ENCODE measurements at regions not wholly inside any gene's neighbourhood (a gene's known extent, or its start where the extent isn't known, plus 50 kb on each side); places are given as distances from the start of the nearest gene placed in this dataset.
"Not testable (repeated sequence)": the region's sequence is repeated elsewhere in the genome, so short reads cannot be mapped to it uniquely, and the experiment has no call there.

- DNase-seq = no peak
Measured at GRCh38 chr18:61676773-61677434, 215.9 kb downstream of the RNF152 start.

- no peak for DNase-seq
Measured at GRCh38 chr18:61669320-61669719, 223.5 kb downstream of the RNF152 start.

GRCh38 chr18:61666876-61667590 lies 225.8 kb downstream of the RNF152 start:
- no peak for DNase-seq

GRCh38 chr18:61664419-61665084 lies 228.3 kb downstream of the RNF152 start:
- DNase-seq = no peak

GRCh38 chr18:61662726-61663125 lies 230.1 kb downstream of the RNF152 start:
- no peak for DNase-seq

- DNase-seq = no peak
Measured at GRCh38 chr18:61658431-61658830, 234.4 kb downstream of the RNF152 start.

- DNase-seq = no peak
Measured at GRCh38 chr18:61657066-61657732, 235.6 kb downstream of the RNF152 start.

- no peak for DNase-seq
Measured at GRCh38 chr18:61655630-61656029, 237.2 kb downstream of the RNF152 start.

- no peak for DNase-seq
Measured at GRCh38 chr18:61653823-61654551, 238.8 kb downstream of the RNF152 start.

GRCh38 chr18:61651880-61652268 lies 240.9 kb downstream of the RNF152 start:
- no peak for DNase-seq

GRCh38 chr18:61651145-61651879 lies 241.5 kb downstream of the RNF152 start:
- DNase-seq = no peak

GRCh38 chr18:61643884-61644647 lies 248.7 kb downstream of the RNF152 start:
- no peak for DNase-seq

- DNase-seq = no peak
Measured at GRCh38 chr18:61639886-61640285, 252.9 kb downstream of the RNF152 start.

GRCh38 chr18:61637905-61638595 lies 254.8 kb downstream of the RNF152 start:
- DNase-seq = no peak

GRCh38 chr18:61637319-61637718 lies 255.5 kb downstream of the RNF152 start:
- DNase-seq = no peak

- DNase-seq = peak; percentile 39
Measured at GRCh38 chr18:61635901-61636528, 256.8 kb downstream of the RNF152 start.

GRCh38 chr18:61628085-61628484 lies 264.7 kb downstream of the RNF152 start:
- DNase-seq = no peak

GRCh38 chr18:61624631-61625030 lies 268.2 kb downstream of the RNF152 start:
- DNase-seq = not testable (repeated sequence)

GRCh38 chr18:61619783-61620182 lies 273.0 kb downstream of the RNF152 start:
- no peak for DNase-seq

- no peak for DNase-seq
Measured at GRCh38 chr18:61618816-61619215, 274.0 kb downstream of the RNF152 start.

All from activated T-cell treated with anti-CD3 and anti-CD28 coated beads, Interleukin-2, amount 50 U/mL, for 1 hour (primary cell).